ENCODE measurements at regions not wholly inside any gene's neighbourhood (a gene's known extent, or its start where the extent isn't known, plus 50 kb on each side); places are given as distances from the start of the nearest gene placed in this dataset.
"Not testable (repeated sequence)": the region's sequence is repeated elsewhere in the genome, so short reads cannot be mapped to it uniquely, and the experiment has no call there.

DNA sequence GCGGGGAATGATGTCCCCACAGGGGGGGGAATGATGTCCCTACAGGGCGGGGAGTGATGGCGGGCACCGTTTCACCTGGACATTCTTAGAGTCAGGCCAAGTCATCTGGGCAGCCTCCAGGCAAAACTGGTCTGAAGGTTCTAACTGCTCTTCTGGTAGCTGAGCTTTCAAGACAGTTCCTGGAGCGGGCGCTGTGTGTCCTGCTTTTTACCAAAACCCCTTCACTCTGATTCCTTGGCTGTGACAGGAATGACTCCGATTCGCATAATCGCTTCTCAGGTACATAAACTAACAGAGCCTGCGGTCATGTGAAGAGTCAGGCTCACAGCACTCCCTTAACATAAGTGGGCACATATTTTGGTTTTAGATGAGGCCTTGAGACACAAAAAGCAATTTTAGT is 836.0 kb downstream of the TRIML1 start:
- DNase-seq, result no peak

DNA sequence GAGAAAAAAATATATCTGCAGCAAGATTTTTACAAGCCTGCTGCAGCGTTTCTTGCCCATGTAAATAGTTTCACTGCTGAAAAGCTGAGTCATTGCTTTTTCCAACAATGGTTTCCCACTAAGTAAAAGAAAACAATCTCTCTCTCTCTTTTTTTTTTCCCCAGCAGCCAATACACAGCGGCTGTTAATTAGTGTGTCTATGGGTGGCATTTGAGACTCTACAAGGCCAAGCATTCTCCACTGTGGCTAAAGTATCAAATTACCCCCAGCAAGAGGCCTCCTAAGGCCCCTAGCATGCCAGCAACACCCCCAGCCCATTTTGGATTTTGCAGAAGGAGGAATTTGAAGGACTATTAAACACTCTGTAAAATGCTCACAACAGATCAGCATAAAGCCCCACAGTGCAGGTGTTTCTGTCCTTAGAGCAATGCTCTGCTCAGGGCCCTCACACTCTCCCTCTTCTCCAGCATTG is 837.4 kb downstream of the TRIML1 start:
- DNase-seq, result peak; percentile 33

DNA sequence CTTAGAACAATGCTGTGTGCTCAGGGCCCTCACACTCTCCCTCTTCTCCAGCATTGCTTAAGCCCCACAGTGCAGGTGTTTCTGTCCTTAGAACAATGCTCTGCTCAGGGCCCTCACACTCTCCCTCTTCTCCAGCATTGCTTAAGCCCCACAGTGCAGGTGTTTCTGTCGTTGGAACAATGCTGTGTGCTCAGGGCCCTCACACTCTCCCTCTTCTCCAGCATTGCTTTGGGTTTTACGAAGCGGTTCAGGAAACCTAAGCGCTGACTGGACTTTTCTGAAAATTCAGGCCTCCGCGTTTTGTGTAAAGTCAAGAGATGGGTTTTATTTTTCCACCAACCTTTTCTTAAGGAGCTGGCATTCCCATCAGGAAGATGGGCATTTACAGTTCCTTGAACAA is 838.0 kb downstream of the TRIML1 start:
- DNase-seq, result not testable (repeated sequence)

DNA sequence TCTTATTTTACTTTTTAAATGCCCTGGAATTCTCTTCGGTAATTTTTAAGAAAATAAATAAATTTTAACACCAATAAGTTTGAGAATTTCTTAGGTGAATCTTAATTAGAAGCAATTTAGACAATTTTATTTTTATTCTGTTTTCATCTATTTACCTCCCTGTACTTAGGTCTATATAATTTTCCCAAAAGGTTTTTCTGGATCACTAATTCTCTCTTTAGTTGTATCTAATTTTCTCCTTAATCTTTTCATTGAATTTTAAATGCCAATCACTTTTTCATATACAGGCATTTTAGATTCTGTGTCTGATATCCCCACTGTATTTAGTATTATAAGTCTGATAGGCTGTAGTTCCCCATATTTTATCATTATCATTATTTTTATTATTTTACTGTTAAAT is 845.3 kb downstream of the TRIML1 start:
- no peak for DNase-seq

DNA sequence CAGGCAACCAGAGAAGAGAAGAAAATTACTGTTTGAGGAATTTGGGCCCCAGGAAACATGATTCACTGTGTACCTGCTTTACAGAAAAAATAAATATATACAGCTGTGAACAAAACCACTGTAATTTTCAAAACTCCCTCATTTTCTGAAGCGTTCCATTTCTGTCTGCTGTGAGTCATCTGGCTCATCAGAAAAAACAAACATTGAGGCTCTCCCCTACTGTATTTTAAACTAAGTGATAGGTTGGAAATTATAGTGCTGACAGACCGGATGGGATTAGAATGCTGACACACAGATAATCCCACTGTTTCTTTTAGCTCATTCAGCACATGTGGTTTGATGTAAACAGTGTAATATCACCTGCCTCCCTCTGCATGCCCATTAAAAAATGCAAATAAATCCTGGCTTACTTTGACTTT is 847.0 kb downstream of the TRIML1 start:
- DNase-seq, result no peak

DNA sequence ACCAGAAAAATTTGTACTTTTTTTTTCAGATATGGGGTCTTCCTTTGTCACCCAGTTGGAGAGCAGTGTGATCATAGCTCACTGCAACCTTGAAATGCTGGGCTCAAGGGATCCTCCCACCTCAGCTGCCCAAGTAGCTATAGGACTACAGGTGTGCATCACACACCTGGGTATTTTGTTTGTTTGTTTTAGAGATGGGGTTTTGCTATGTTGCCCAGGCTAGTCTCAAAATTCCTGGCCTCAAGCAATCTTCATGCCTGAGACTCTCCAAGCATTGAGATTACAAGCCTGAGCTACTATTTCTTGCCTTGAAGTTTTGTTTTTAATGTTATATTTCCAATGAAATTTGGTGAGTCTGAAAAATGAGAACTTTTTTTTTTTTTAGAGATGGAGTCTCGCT is 847.8 kb downstream of the TRIML1 start:
- no peak for DNase-seq

DNA sequence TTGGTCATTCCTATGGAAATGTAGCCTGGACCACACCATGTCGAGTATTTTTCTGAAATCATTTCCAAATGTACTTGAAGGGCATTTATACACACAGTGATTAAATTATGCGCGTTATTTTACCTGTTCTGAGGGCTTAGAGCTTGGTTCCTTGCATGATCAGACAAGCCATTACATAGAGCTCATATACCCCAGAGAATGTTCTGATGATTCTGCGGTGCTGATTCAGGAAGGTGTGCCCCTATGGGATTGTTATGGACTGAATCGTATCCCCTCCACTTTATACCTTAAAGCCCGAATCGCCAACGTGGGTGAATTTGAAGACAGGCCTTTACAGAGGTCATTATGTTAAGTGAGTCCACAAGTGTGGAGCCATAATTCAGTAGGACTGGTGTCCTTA is 848.9 kb downstream of the TRIML1 start:
- DNase-seq, result no peak

DNA sequence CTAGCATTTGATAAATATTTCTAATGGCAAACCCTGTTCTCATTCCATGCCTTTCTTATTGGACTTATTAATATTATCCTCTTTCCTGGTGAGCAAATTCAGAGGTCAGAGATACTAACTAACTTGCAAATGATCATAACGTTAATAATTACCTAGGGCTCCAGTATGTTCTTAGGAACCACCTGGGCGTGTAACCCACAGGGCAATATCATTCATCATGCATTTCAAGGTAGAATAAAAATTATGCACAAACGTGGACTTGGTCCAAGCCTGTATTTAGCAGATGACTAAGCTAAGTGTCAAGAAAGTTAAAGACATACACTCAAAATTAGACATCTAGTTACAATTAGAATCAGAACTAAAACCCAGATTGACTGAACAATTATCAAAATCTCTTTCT is 850.1 kb downstream of the TRIML1 start:
- DNase-seq, result no peak

DNA sequence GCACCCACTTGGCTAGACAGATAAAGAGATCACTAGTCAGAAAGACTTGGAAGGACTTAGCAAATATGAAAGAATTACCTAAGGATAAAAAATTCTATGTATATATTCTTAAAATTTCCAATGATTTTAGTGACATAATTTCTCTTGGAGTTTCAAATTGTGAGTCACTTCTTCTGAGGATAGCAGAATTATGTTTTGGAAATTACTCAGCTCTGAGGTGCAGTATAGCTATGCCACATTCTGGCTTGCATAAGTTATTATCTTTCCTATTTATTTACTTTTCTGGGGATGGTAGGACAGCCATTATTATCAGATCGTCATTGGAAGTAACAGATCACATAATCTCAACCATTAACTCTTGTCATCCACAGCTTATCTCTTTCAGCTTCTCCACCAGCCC is 853.5 kb downstream of the TRIML1 start:
- no peak for DNase-seq

DNA sequence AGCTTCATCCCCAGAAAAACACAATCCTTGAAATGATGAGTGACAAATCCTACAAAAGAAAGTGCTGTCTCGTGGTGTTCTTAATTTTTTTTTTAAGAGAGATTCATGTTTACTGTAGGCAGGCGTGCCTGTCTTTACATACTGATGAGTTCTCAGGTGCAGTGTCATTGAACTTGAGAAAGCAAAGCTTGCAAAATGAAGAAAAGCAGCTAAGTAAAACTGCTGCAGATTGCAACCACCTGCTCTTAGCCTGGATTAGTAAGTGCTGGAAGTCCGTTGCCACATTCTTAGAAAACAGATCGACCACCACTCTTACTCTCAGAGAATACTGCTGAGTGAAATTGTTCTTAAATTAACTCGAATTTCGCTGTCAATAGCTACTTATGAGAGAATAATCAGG is 854.6 kb downstream of the TRIML1 start:
- no peak for DNase-seq

DNA sequence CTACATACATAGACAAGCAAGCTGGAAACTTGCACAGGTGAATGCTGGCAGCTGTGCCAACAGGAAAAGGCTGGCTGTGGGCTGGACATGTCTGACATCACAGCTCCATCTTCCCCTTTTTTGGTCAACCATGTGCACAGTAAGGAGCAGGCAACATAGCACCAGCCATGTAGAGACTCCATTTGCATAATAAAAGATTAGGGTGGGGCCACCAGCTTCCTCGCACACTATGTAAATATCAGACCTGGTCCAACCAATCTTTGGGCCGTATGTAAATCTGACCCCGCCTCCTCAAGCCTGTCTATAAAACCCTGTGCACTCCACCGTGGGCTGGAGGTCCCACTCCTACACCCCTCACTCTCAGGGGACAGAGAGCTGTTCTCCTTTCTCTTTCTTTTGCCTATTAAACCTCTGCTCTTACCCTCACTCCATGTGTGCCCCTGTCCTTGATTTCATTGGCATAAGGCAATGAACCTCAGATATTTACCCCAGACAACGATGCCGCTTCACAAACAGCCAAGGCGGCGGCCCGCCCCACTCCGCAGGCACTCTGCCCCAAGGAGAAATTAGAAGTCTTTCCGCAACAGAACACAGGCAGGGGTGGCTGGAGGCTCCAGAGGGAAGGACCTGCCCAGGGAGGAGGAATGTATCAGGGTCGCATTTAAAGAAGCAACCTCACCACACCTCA is 862.2 kb downstream of the TRIML1 start:
- peak; percentile 53 for DNase-seq

DNA sequence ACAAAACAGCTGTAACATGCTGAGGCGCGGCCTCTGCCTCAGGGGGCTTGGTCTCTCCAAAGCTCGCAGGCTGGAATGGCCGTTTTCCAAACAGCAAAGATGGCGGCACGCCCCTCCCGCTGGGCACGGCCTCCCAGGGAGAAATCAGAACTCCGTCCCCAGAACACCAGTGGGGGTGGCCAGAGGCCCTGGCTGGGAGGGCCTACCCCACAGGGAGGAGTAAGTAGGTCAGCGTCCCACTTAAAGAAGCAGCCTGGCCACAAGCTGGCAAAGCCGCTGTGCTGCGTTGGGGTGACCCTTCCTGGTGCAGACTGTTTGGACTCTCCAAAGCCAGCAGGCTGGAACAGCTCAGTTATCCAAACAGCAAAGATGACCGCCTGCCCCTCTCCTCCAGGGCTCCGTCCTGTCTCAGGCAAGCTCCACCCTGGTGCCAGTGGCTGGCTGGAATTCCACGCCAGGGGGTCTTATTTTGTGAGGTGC is 862.8 kb downstream of the TRIML1 start:
- DNase-seq, result no peak

DNA sequence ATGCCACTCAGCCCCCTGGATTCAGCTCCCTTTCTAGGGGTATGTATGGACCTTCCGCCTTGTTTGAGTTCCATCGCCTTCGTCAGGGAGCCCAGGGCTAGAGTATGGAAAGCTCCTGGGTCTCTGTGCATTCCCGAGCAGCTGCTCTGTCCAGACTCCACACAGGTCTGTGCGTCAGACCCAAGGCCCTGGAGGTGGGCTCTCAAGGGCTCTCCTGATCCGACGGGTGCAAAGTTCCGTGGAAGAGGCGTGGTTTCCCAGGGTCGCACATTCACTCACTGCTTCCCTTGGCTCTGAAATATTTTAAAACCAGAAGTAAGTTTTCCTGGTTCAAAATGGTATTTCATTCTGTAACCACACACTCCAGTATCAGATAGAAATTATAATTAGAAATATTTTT is 863.2 kb downstream of the TRIML1 start:
- DNase-seq, result no peak

DNA sequence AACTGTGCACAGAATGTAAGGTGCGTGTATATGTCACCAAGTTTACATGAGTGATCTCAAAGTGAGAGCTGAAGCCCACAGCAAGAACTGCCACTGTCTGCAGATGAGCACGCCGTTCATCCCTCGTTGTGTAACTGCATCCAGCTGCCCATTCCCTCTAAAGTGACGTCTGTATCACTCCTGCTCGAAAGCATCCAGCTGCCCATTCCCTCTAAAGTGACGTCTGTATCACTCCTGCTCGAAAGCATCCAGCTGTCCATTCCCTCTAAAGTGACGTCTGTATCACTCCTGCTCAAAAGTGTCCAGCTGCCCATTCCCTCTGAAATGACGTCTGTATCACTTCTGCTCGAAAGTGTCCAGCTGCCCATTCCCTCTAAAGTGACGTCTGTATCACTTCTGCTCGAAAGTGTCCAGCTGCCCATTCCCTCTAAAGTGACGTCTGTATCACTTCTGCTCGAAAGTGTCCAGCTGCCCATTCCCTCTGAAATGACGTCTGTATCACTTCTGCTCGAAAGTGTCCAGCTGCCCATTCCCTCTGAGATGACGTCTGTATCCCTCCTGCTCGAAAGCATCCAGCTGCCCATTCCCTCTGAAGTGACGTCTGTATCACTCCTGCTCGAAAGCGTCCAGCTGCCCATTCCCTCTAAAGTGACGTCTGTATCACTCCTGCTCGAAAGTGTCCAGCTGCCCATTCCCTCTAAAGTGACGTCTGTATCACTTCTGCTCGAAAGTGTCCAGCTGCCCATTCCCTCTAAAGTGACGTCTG is 871.4 kb downstream of the TRIML1 start:
- DNase-seq, result not testable (repeated sequence)

DNA sequence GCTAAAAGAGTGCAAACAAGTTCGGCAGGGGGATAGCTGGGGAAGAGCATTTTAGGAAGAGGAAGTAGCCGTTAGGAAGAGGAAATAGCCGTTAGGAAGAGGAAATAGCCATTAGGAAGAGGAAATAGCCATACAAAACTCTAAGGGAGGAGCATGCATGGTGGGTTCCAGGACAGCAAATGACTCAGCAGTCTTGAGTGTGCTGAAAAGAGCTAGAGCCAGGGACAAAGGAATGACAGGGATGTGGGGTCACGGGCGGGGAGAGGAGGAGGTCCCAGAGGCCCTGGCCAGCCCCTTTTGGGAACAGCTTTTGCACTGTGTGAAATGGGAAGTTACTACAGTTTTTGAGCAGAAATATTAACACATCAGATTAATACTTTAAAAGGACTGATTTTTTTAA is 882.6 kb downstream of the TRIML1 start:
- DNase-seq, result no peak

DNA sequence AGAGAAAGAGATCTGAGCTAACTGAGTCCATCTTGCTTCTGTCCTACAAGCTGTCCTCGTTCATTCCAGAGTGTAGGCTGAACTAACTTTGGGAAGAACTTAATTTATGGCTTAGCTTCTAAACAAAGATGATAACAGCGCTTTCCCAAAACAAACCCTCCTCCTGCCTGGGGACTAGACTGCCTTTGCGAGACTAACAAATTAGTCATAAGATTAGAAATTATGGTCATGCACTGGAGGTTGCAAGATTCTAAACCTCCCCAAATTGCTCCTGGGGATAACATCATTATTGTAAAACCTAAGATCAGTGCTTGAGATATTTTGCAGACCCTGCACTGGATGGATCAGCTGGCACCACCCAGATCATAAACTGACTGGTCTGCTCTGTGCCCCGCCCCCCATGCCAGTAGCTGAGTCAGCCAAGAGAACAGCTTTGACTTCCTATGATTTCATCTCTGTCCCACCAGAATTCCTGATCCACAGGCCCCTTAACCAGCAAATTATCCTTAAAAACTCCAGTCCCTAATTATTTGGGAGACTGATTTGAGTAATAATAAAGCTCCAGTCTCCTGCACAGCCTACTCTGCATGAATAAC is 883.3 kb downstream of the TRIML1 start:
- no peak for DNase-seq

DNA sequence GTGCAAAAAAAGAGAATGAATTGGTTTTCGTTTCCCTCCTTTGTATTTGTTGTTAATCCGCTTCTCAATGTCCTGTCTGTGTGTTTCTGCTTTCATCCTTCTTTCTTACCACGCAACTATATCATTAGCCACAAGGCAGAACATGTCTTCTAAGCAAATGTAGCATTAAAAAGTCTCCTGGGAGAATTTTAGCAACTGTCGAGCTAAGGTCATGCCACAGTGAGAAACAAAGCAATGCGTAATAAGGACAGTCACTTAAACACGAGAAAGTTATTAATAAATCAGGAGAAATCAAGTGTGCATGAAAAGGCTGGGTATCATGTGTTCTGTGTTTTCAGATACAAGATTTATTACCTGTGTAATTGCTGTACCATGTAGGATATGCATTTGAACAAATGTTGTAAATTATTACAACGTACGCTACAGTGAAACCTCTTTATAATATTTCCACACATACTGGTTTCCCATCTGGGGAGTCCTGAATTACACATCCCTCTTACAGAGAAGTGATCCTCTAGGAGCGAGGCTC is 890.8 kb downstream of the TRIML1 start:
- no peak for DNase-seq

DNA sequence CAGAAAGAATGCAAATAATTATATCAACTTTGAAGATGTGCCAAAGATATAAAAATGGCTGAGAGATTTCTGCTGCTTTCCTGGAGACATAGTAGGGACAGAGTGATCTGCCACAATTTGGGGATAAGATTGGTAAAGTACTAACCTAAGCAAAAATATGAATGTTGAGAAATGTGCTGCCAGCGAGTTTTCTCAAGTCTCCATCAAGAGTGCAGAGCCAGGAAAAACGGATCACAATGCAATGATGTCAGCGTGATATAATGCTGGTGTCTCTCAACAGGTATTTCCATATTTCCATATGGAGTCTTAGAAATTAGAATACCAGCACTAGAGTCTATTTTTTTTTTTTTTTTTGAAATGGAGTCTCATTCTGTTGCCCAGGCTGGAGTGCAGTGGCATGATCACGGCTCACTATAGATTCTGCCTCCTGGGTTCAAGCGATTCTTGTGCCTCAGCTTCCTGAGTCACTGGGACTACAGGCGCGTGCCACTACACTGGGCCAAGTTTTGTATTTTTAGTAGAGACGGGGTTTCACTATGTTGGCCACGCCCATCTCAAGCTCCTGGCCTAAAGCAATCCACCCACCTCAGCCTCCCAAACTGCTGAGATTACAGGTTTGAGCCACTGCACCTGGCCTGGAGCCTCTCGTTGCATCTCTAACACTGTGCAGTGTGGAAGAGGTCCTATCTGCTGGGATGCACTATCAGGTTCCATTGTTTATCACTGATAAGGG is 893.5 kb downstream of the TRIML1 start:
- DNase-seq, result no peak

DNA sequence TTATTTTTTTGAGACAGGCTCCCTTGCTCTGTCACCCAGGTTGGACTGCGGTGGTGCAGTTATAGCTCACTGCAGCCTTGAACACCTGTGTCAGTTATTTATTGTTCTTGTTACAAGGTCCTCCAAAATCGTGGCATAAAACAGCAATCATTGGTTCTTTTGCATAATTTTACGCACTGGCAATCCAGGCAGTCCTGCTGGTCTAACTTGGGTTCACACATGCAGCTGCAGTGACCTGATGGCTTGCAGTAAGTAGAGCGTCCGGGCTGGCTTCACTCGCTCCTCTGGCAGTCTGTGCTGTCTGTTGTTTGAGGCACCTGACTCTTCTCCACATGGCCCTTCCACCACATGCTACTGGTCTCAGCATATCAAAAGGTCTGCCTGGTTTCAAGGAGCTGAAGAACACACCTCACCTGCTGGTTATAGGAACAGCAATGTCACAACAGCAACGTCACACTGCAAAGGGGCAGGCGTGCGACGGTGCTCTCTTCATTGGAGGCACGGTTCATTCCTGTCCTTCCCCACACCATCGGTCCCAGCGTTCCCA is 894.6 kb downstream of the TRIML1 start:
- DNase-seq, result no peak

DNA sequence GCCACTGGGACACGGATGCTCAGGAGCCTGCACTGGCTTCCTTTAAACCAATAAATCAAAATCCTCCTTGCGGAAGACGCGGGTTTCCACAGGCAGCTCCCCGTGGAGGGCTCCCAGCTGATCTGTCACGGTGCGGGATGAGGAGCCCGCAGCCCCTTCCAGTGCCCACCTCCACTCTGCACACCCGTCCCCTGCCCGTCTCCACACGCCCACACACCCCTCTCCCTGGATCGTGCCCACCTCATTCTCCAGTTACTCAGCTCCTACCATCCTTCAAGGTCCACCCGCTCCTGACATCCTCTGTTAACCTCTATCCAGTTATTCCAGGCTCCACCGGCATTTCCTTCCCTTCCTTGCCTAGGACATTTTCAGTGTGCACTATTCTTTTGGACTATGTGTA is 895.9 kb downstream of the TRIML1 start:
- DNase-seq, result no peak

DNA sequence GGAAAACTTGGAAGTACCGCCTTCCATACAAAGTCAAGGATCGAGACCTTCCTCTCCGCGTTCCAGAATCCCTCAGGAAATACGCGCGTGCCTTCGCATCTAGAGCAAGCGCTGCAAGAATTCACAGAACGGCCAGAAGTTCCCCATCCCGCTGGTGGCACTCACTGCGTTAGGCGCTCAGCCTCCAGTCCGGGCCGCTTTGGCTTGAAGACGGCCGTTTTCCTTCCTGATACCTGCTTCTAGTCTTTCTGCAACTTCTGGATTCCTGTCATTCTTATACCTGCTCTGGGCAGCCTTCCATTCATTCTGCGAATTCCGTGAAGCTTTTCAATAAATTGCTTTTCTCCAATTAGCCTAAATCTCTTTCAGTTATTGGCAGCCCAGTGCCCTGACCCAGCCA is 896.4 kb downstream of the TRIML1 start:
- no peak for DNase-seq

DNA sequence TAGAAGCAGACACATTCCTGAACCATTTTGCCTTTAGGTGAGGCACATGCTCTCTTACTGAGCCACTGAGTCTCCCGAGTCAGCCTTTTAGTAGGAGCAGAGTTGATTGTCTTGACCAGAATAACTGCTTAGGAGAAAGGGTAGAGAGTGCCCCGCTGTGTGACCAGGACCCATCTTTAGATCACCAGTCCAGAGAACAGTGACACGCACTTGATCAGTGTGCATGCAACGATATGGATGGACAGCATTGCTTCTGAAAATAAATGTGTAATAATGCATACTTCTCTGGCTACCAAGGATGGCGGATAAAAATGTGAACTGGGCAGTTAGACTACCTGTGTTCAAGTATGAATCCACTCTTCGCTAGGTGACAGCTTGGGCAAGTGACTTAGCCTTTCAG is 897.7 kb downstream of the TRIML1 start:
- DNase-seq, result no peak

DNA sequence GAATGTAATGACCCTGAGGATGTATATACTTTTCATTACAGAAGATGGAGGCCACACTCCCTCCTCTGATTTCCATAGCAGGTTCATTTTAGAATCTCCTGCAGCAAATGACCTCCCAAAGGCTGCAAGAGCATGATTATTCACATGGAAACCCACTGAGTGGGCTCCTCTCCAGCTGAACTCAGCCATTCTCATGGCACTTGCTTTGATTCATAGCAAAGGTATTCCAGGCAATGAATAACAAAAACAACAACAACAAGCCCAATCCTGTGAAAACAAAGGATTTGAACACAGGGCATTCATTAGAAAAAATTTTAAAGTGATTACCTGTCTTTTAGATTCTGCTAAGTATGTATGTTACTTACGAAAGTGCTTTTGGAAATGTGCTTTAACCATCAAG is 894.0 kb upstream of the FRG1 start:
- no peak for DNase-seq
